ENCODE measurements at regions not wholly inside any gene's neighbourhood (a gene's known extent, or its start where the extent isn't known, plus 50 kb on each side); places are given as distances from the start of the nearest gene placed in this dataset.

- no peak for ATAC-seq (ENCODE audit: low FRiP score in 2 of 2)
- Histone ChIP-seq H3K9me3 (no peaks in the 10 kb centered on the region), H3K27me3 (no peaks in the 10 kb centered on the region)
Measured at GRCh38 chr12:24446287-24446686, 496.8 kb upstream of the SOX5 start.

GRCh38 chr12:24444634-24445033, 495.2 kb upstream of the SOX5 start:
- no peaks in the 10 kb centered on the region for H3K9me3 ChIP-seq
- DNase-seq = no peak
- no peak overlapping the region for H3K27ac ChIP-seq
- H3K4me1 ChIP-seq = no peaks in the 10 kb centered on the region
- no peaks in the 10 kb centered on the region for H3K27me3 ChIP-seq
- no peaks in the 10 kb centered on the region for H3K36me3 ChIP-seq
- no peak overlapping the region for H3K4me3 ChIP-seq
- peak in 1 of 2 donors; percentile 16 for ATAC-seq (ENCODE audit: low FRiP score in 2 of 2)
- WGBS, 2 donors = 84 to 86% methylated on average over 1 to 2 of the region's 2 CpGs
- no peak for TF ChIP-seq POLR2A (IDR thresholded peaks at IDR 0.05)
- TF ChIP-seq, protein P1, sequence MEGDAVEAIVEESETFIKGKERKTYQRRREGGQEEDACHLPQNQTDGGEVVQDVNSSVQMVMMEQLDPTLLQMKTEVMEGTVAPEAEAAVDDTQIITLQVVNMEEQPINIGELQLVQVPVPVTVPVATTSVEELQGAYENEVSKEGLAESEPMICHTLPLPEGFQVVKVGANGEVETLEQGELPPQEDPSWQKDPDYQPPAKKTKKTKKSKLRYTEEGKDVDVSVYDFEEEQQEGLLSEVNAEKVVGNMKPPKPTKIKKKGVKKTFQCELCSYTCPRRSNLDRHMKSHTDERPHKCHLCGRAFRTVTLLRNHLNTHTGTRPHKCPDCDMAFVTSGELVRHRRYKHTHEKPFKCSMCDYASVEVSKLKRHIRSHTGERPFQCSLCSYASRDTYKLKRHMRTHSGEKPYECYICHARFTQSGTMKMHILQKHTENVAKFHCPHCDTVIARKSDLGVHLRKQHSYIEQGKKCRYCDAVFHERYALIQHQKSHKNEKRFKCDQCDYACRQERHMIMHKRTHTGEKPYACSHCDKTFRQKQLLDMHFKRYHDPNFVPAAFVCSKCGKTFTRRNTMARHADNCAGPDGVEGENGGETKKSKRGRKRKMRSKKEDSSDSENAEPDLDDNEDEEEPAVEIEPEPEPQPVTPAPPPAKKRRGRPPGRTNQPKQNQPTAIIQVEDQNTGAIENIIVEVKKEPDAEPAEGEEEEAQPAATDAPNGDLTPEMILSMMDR (IDR thresholded peaks at IDR 0.05) = no peak
- no peak for TF ChIP-seq EP300 (IDR thresholded peaks at IDR 0.05)
- no peak for TF ChIP-seq POLR2AphosphoS5 (IDR thresholded peaks at IDR 0.05)

More at GRCh38 chr12:24446287-24446686, 496.8 kb upstream of the SOX5 start:
- Histone ChIP-seq H3K4me3 (no peak overlapping the region), H3K36me3 (no peaks in the 10 kb centered on the region), H3K27ac (no peak overlapping the region), H3K4me1 (no peaks in the 10 kb centered on the region)
- no peak for DNase-seq
- no peak for TF ChIP-seq EP300 (IDR thresholded peaks at IDR 0.05)
- TF ChIP-seq, protein P1 (IDR thresholded peaks at IDR 0.05) = no peak
- no peak for TF ChIP-seq POLR2AphosphoS5 (IDR thresholded peaks at IDR 0.05)
- TF ChIP-seq POLR2A (IDR thresholded peaks at IDR 0.05) = no peak

- Histone ChIP-seq H3K4me3 (no peak overlapping the region), H3K36me3 (no peaks in the 10 kb centered on the region), H3K9me3 (no peaks in the 10 kb centered on the region), H3K4me1 (no peaks in the 10 kb centered on the region), H3K27ac (no peak overlapping the region), H3K27me3 (no peaks in the 10 kb centered on the region)
- no peak for DNase-seq
- 55 to 63% methylated on average over 4 of the region's 4 CpGs for WGBS, 2 donors
- no peak for ATAC-seq (ENCODE audit: low FRiP score in 2 of 2)
- TF ChIP-seq, protein P1 (IDR thresholded peaks at IDR 0.05) = no peak
- TF ChIP-seq EP300 (IDR thresholded peaks at IDR 0.05) (no peak), POLR2A (IDR thresholded peaks at IDR 0.05) (no peak), POLR2AphosphoS5 (IDR thresholded peaks at IDR 0.05) (no peak)
Measured at GRCh38 chr12:24441458-24441857, 492.0 kb upstream of the SOX5 start.

- H3K4me3 ChIP-seq = no peak overlapping the region
- ATAC-seq (ENCODE audit: low FRiP score in 2 of 2) (no peak), DNase-seq (no peak)
- WGBS, 2 donors = 68 to 73% methylated on average over 4 of the region's 4 CpGs
- no peaks in the 10 kb centered on the region for H3K9me3 ChIP-seq
- H3K27ac ChIP-seq = no peak overlapping the region
- TF ChIP-seq, protein P1 (IDR thresholded peaks at IDR 0.05) = no peak
- H3K4me1 ChIP-seq = no peaks in the 10 kb centered on the region
- no peaks in the 10 kb centered on the region for H3K36me3 ChIP-seq
- no peaks in the 10 kb centered on the region for H3K27me3 ChIP-seq
Measured at GRCh38 chr12:24436667-24437066, 487.2 kb upstream of the SOX5 start.

DNA sequence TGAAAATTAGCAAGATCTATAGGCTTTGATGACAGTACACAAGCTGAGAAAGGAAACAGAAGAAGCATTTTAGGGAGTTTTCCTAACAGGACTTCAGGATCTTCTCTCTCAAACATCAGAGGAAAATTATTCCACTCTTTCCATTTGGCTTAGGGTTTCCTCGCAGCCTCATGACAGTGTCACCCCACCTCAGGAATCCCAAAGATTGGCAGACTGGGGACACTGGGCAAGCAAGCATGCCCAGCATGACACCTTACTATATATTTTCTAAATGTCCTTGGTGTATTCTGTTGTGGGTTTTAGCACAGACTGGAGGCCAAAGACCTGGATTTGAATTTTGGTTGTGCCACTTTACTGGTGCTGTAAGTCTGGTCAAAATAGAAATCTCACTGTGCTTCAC, 482.4 kb upstream of the SOX5 start:
- ATAC-seq (ENCODE audit: low FRiP score in 2 of 2) = no peak
- Histone ChIP-seq H3K4me1 (no peaks in the 10 kb centered on the region), H3K9me3 (no peaks in the 10 kb centered on the region), H3K27me3 (no peaks in the 10 kb centered on the region), H3K27ac (no peak overlapping the region), H3K36me3 (no peaks in the 10 kb centered on the region), H3K4me3 (no peak overlapping the region)
- TF ChIP-seq POLR2AphosphoS5 (IDR thresholded peaks at IDR 0.05) (no peak), EP300 (IDR thresholded peaks at IDR 0.05) (no peak), POLR2A (IDR thresholded peaks at IDR 0.05) (no peak)
- TF ChIP-seq, protein P1 (IDR thresholded peaks at IDR 0.05) = no peak
- 88 to 90% methylated on average over 1 of the region's 1 CpG for WGBS, 2 donors
- no peak for DNase-seq

All from upper lobe of left lung (tissue), 6 donors.